HepG2 (cell line): ENCODE measurements at regions not wholly inside any gene's neighbourhood (a gene's known extent, or its start where the extent isn't known, plus 50 kb on each side); places are given as distances from the start of the nearest gene placed in this dataset.

Experiments
- CTCF ChIP-seq: sonication (generic); formaldehyde crosslinking; IDR thresholded peaks from 2 replicates; pipeline ENCODE4 v1.5.0; 2020; ENCODE audit warnings: mild to moderate bottlenecking, missing genetic modification reagents, moderate library complexity
- MXD3 ChIP-seq: IDR thresholded peaks from 2 replicates; pipeline ENCODE4 v1.6.1; 2016; ENCODE audit warnings: mild to moderate bottlenecking, missing biosample characterization, missing genetic modification reagents
- NCOA2 ChIP-seq: sonication (generic); formaldehyde crosslinking; IDR thresholded peaks from 2 replicates; pipeline ENCODE4 v1.8.0; 2022; ENCODE audit warnings: inconsistent platforms
- NFE2 ChIP-seq: sonication (generic); formaldehyde crosslinking; IDR thresholded peaks from 2 replicates; pipeline ENCODE4 v1.4.0; 2020; ENCODE audit warnings: missing genetic modification reagents
- NR2C2 ChIP-seq: sonication (generic); formaldehyde crosslinking; IDR thresholded peaks from 2 replicates; pipeline ENCODE4 v1.4.0; 2020; ENCODE audit warnings: missing genetic modification reagents, mild to moderate bottlenecking, moderate library complexity, borderline replicate concordance
- NR2F1 ChIP-seq, 2 experiments: fragments of 450-650 bp in 1 of 2; formaldehyde crosslinking in 1 of 2; IDR thresholded peaks; 2 replicates each; pipeline versions ENCODE4 v1.5.0 to v1.6.1; 2016 to 2020; ENCODE audit warnings: mild to moderate bottlenecking in 1 of 2, missing compliant biosample characterization in 1 of 2, missing genetic modification reagents in 1 of 2, moderate library complexity in 1 of 2
- NR3C1 ChIP-seq: sonication (generic); formaldehyde crosslinking; IDR thresholded peaks from 2 replicates; pipeline ENCODE4 v1.4.0; 2020; ENCODE audit warnings: missing genetic modification reagents
- POLR2A ChIP-seq, 2 experiments: IDR thresholded peaks; 2 replicates each; pipeline ENCODE4 v1.6.1; 2011; ENCODE audit warnings: low read depth in 2 of 2, low read length in 2 of 2, mild to moderate bottlenecking in 1 of 2, moderate library complexity in 1 of 2; ENCODE audit not compliant: insufficient read depth in 1 of 2
- POLR2AphosphoS5 ChIP-seq: IDR thresholded peaks from 2 replicates; pipeline ENCODE4 v1.6.1; 2012; ENCODE audit warnings: low read depth, low read length
- ZBTB40 ChIP-seq, 2 experiments: fragments of 450-650 bp in 1 of 2; sonication (generic) in 1 of 2; formaldehyde crosslinking in 1 of 2; IDR thresholded peaks; 2 replicates each; pipeline versions ENCODE4 v1.6.1 to v1.8.0; 2016 to 2022; ENCODE audit warnings: antibody characterized with exemption in 1 of 2, mild to moderate bottlenecking in 1 of 2, missing genetic modification reagents in 1 of 2
- ZNF460 ChIP-seq: sonication (generic); formaldehyde crosslinking; IDR thresholded peaks from 2 replicates; pipeline ENCODE4 v1.5.1; 2020; ENCODE audit warnings: missing genetic modification reagents, mild to moderate bottlenecking, borderline replicate concordance
- ZNF609 ChIP-seq: sonication (generic); formaldehyde crosslinking; IDR thresholded peaks from 2 replicates; pipeline ENCODE4 v1.4.0; 2020; ENCODE audit warnings: mild to moderate bottlenecking, missing genetic modification reagents, borderline replicate concordance
- ZNF761 ChIP-seq: sonication (generic); formaldehyde crosslinking; conservative IDR thresholded peaks from 2 replicates; pipeline ENCODE4 v1.4.0; 2020; ENCODE audit warnings: mild to moderate bottlenecking, missing genetic modification reagents

GRCh38 chr17:13118311-13118710 lies 100.5 kb upstream of the ELAC2 start:
- TF ChIP-seq ZBTB40 (IDR thresholded peaks at IDR 0.05) (no peak), ZBTB40 (CRISPR knock-in tag; IDR thresholded peaks at IDR 0.05) (no peak), CTCF (CRISPR knock-in tag) (no peak), ZNF761 (CRISPR knock-in tag) (no peak), ZNF609 (CRISPR knock-in tag) (no peak), NR2C2 (no peak), ZNF460 (CRISPR knock-in tag) (no peak), POLR2AphosphoS5 (no peak), NR2F1 (CRISPR knock-in tag; IDR thresholded peaks at IDR 0.05) (no peak), NR3C1 (no peak), MXD3 (no peak), POLR2A (IDR thresholded peaks at IDR 0.05; ENCODE audit: insufficient read depth in 1 of 2, low read depth in 2 of 2, low read length in 2 of 2) (no peak), NCOA2 (CRISPR knock-in tag) (no peak), NFE2 (CRISPR knock-in tag) (no peak)
